ENCODE measurements at regions not wholly inside any gene's neighbourhood (a gene's known extent, or its start where the extent isn't known, plus 50 kb on each side); places are given as distances from the start of the nearest gene placed in this dataset.

DNA sequence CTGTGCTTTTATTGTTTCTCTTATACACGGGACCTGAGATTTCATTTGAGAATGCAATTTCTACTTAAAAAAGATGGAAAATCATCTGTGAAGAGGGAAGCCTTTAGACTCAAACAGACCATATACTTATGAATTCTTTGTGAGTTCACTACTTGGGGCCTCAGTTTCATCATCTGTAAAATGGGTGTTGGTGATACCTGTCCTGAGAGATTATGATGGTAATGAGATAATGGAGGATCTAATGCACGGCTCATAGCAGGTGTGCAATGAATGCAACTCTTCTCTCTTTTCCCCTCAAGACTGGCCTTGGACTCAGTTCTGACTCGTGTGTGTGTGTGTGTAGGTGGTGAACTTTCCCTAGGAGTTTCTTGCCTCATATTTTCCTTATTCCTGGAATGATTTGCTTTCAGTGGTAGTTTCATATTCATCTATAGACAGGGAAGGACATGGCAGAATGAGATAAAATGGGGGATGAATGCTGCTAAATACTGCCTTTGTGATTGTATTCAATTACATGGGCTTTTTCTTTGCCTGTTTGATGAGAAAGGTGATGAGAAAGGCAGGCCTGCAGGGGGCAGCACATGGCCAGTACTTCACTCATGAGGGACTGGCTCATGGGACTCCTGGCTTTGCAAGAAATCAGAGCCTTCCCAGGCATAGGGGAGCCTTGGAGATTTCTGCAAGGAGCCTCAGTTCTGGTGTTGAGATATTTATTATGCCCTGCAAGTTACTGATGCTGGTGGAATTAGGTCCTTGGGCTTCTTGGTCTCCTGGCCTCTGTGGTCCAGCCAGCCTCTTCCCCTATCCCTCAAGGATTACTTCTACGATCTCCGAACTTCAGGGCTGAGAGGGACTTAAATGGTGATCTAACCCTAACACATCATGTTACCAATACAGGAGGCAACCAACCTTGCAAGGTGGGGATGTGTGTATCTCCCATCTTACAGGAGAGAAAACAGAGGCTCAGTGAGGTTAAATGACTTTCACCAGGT lies 70.7 kb downstream of the RPLP1 start:
- peak; percentile 49 to 63 for DNase-seq
- TF ChIP-seq POLR2A (IDR thresholded peaks at IDR 0.05; ENCODE audit: low read length) (no peak), GATA1 (IDR thresholded peaks at IDR 0.05; ENCODE audit: low read depth, low read length) (no peak)

DNA sequence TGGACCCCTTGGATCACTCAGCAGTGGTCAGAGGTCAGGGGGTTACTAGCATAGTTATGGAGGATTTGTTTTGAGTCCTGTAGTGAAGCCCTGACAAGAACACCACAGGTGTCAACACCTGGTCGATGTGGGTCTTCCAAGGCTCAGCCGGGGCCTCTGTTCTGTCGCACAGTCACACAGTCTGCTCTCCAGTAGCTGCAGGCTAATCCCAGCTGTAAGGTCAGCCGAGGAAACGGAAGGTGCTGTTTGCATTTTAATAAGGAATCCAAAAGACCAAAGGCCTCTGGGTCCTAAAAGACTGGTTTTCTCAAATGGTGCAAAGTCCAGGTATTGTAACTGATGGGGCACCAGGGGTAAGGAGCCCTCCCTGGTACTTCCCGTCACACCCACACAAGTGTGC lies 71.7 kb downstream of the RPLP1 start:
- no peak for DNase-seq
- TF ChIP-seq GATA1 (IDR thresholded peaks at IDR 0.05; ENCODE audit: low read depth, low read length) (no peak), POLR2A (IDR thresholded peaks at IDR 0.05; ENCODE audit: low read length) (no peak)

DNA sequence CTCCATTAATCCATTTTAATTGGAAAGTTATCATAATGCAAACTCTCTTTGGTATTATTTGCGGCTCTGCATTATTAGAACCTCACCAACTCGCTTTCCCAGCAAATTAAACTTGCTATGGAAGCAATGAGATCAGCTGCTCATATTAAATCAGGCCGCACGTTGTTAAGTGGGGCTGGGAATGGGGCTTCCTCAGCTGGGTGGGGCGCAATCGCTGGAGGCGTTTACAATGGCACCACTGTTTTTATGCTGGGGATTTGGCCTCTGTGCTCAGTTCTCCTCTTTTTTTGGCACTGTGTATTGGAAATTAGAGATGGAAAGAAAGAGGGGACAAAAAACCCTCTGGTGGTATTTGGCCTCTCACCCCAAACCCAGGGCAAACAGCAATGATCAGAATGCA lies 72.2 kb downstream of the RPLP1 start:
- TF ChIP-seq GATA1 (IDR thresholded peaks at IDR 0.05; ENCODE audit: low read depth, low read length) = no peak
- no peak for TF ChIP-seq POLR2A (IDR thresholded peaks at IDR 0.05; ENCODE audit: low read length)
- DNase-seq = no peak

DNA sequence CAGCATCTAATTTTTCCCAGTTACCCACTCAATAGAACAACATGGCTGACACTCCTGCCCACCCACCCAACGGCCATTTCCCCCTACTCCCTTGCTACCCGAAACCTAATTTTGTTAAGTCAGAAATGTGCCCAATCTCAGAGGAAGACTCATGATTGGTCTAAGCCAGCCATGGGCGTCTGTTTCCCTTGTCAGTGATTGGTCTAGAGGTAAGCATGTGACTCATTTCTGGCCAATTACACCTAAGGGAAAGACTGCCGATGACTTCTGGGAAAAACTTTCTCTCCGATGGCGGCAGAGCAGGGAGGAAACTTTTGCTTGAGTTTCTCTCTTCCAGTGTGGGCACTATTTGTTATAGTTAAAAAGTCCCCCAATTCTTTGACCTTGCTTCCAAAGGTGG lies 72.9 kb downstream of the RPLP1 start:
- TF ChIP-seq POLR2A (IDR thresholded peaks at IDR 0.05; ENCODE audit: low read length) = no peak
- no peak for TF ChIP-seq GATA1 (IDR thresholded peaks at IDR 0.05; ENCODE audit: low read depth, low read length)
- no peak for DNase-seq

DNA sequence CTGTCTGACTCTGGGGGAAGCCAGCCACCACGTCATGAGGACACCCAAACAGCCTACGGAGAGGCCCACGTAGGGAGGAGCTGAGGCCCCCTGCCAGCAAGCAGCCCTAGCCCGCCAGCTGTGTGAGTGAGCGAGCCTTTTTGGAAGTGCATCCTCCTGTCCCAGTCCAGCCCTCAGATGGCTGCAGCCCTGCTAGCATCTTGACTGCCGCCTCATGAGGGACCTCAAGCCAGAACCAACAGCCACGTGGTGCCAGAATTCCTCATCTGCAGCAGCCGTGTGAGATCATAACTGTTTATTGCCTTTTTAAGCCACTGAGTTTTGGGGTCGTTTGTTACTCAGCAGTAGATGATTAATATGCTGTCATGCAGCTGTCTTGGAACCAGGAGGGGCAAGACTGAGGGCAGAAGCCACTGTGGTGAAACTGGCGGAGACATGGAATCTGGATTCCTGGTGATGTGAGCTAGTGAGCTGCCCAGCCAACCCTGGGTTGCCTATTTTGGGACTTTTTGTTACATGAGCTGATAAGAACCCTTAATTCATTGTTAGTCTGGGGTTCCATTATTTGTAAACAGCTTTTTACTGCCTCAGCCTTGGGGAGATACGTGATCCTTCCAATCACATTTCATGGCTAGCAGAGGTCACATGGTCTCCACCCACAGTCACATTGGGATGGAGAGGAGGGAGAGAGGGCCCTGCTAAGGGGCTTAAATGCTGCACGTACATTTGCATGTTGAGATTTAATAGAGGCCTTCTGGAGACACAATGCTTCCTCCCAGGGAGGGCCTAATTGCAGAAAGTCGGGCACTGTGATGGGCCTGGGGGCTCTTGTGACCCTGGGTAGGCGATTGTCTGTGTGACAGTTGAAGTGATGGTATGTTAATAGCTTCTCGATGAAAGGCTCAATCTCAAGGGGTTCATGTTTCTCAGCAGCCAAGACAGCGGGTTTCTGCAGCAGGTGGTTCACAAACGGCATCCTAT lies 73.8 kb downstream of the RPLP1 start:
- no peak for TF ChIP-seq GATA1 (IDR thresholded peaks at IDR 0.05; ENCODE audit: low read depth, low read length)

DNA sequence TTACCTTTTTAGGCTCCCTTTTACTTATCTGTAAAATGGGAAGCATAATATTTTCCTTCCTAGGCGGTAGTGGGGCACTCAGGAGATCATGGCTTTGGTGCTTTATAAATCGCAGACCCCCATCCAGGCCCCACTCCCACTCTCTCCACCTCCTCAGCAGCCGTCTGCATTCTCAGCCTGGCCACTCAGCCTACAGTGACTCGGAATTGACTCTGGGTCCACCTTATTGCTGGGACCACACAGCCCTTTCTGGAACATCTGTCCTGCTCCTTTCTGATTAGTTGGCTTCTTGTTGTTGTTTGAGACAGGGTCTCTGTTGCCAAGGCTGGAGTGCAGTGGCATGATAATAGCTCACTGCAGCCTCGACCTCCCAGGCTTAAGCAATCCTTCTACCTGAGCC lies 76.5 kb downstream of the RPLP1 start:
- TF ChIP-seq POLR2A (IDR thresholded peaks at IDR 0.05; ENCODE audit: low read length) = no peak
- TF ChIP-seq GATA1 (IDR thresholded peaks at IDR 0.05; ENCODE audit: low read depth, low read length) = no peak
- DNase-seq = no peak

More for the DNA sequence above, 73.8 kb downstream of the RPLP1 start:
- no peak for DNase-seq

DNA sequence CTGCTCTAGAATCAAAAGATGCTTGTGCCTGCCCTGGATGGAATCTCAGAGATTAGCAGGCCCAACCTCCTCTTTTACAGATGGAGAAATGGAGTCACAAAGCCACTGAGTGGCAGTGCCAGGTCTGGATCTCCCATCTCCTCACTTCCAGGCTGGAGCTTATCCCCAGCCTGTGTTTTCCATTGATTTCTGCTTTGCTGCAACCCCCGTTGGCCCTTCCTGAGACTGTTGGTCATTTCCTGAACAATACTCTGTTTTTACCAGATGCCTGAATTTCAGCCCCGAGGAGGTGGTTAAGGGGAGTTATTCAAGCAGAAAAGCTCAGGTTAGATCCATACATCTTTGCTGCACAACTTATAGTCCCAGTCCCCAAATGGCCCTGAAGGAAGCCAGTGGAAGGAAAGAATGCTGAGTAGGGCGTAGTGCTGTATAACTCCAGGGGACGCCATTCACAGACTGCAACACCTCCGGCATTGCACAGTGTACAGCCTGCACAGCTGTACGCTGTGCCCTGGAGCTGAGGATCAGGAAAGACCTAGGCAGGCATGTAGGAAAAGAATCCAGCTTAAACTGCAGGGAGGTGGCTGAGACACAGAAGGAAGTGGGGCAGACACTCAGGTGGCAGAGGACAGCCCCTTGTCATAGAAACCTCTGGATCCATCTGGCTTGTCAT lies 77.5 kb downstream of the RPLP1 start:
- no peak for TF ChIP-seq POLR2A (IDR thresholded peaks at IDR 0.05; ENCODE audit: low read length)
- no peak for TF ChIP-seq GATA1 (IDR thresholded peaks at IDR 0.05; ENCODE audit: low read depth, low read length)

DNA sequence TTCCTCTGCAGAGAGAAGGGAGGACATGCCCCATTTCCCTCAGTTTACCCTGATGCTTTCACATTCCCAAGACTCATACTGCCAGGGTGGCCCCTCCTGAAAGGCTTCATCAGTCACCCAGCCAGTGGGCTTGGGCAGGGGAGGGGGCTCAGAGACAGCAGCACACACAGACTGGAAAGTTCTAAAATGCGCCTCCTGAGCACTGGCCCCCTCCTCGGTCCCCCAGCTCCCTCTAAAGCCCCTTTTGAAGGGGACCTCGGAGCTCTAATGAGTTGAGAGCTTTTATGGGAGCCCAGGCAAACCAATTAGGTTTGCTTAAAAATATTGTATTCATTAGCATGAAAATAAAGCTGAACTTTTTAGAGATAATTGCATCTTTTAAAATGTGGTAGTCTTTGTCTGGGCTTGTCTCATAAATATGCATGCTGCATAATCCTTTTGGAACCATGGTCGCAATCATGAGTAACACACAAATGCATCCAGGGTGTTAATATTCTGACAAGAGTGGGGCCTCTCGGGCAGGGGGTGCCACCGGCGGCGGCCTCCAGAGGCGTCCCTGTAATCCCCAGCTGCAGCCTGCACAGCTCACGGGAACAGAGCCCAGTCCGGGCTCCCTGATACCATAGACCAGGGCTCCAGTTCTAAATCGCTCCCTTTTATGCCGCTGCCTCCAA lies 78.5 kb downstream of the RPLP1 start:
- no peak for TF ChIP-seq GATA1 (IDR thresholded peaks at IDR 0.05; ENCODE audit: low read depth, low read length)
- TF ChIP-seq POLR2A (IDR thresholded peaks at IDR 0.05; ENCODE audit: low read length) = no peak
- no peak for DNase-seq

More for the DNA sequence above, 77.5 kb downstream of the RPLP1 start:
- no peak for DNase-seq

DNA sequence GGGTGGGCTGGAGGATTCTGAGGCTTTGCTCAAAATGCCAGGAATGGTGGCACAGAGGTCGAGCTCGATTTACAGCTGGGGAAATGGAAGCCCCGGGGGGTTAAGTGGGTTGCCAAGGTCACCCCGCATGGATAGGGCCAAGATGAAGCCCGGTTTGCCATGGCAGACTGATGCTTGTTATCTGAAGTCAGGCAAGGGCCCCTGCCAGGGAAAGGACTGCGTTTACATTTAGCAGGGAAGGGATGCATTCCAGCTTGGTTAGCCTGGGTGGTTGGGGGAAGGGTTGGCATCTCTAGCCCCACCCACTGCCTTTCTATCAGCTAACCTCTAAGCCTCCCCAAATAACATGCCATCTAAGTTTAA lies 79.0 kb downstream of the RPLP1 start:
- TF ChIP-seq POLR2A (IDR thresholded peaks at IDR 0.05; ENCODE audit: low read length) = no peak
- no peak for TF ChIP-seq GATA1 (IDR thresholded peaks at IDR 0.05; ENCODE audit: low read depth, low read length)
- no peak for DNase-seq

DNA sequence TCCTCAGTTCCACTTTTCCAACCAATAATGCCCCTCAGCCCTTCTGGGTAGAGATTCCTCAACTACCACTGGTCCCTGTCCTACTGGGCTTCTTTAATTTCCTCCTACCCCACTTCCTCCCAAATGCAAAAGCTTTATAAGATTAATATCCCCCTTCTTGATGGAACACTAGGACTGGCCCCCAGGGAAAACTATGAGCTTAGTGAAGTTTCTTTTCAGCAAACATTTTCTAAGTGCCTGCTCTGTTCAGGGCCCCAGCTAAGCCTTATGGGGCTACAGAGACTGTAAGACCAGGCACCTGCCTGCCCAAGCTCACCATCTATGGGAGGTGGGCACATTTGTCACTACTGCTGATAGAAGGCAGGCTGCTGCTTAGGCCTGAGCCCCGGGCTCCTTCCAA lies 79.4 kb downstream of the RPLP1 start:
- DNase-seq = no peak
- TF ChIP-seq GATA1 (IDR thresholded peaks at IDR 0.05; ENCODE audit: low read depth, low read length) (no peak), POLR2A (IDR thresholded peaks at IDR 0.05; ENCODE audit: low read length) (no peak)

DNA sequence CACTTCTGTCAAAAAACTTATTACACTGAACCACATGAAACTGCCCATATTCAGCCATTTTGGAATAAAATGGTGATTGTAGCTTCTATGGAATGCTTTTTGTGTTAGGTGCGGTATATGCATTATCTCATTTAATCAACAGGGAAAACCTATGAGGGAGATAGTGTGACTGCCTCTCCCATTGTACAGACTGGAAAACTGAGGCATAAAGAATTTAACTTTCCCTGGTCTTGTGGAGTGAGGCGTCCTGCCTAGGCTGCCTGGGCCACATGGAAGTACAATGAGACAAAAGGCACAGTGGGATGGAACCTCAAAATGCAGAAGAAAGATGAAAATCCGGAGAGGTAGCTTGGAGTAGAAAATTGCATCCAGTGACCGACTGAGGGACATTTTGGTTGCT lies 80.2 kb downstream of the RPLP1 start:
- DNase-seq = no peak
- no peak for TF ChIP-seq POLR2A (IDR thresholded peaks at IDR 0.05; ENCODE audit: low read length)
- TF ChIP-seq GATA1 (IDR thresholded peaks at IDR 0.05; ENCODE audit: low read depth, low read length) = no peak

DNA sequence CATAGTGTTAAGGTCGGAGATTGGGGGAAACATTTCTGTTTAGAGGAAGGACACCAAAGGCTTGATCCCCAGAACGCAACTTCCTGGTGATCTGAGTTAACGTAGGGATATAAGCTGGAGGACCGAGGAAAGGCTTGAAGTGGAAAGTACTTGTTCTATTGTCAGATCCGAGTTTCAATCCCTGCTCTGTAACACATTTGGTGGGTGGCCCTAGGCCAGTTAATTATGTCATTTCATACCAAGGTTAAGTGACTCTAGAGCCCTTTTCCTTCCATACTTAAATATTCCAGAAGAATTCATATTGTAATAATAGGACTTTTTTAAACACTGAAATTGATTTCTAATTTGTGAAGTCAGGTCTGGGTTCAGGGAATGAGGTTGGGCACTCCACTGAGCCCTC lies 80.9 kb downstream of the RPLP1 start:
- no peak for TF ChIP-seq POLR2A (IDR thresholded peaks at IDR 0.05; ENCODE audit: low read length)
- TF ChIP-seq GATA1 (IDR thresholded peaks at IDR 0.05; ENCODE audit: low read depth, low read length) = no peak
- no peak for DNase-seq

DNA sequence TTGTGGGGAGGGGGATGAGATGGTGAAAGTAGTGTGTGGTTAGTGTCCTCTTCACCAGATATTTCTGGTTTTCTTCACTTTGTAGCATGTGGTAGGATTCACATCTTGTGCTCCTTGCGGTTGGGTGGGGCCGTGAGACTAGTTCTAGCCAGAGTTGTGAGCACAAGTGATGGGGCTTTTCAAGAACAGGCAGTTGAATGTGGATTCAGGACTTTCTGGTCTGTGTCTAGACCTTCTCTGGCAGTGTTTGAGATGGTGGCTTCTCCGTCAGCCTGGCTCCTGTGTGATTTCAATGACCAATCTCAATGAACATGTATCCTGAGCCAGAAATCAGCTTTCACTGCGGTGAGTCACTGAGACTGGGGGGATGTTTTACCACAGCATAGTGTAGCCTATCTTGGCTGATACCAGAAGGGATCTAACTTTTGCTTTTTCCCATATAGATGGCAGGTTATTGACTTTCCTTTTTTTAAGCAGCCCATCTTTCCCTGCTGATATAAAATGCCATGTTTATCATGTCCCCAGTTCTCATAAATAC lies 82.6 kb downstream of the RPLP1 start:
- DNase-seq = no peak
- TF ChIP-seq GATA1 (IDR thresholded peaks at IDR 0.05; ENCODE audit: low read depth, low read length) = no peak
- TF ChIP-seq POLR2A (IDR thresholded peaks at IDR 0.05; ENCODE audit: low read length) = no peak
